HG03060 (cell line): ENCODE measurements at regions not wholly inside any gene's neighbourhood (a gene's known extent, or its start where the extent isn't known, plus 50 kb on each side); places are given as distances from the start of the nearest gene placed in this dataset.
"Not testable (repeated sequence)": the region's sequence is repeated elsewhere in the genome, so short reads cannot be mapped to it uniquely, and the experiment has no call there.

Source experiments
- ATAC-seq: cut with Tn5 transposase; IDR thresholded peaks from one replicate; pipeline ENCODE4 v1.9.1; 2021; ENCODE audit warnings: low read depth, moderate number of reproducible peaks; ENCODE audit not compliant: unreplicated experiment

GRCh38 chr6:82118150-82118562 lies 129.4 kb downstream of the IBTK start:
- ATAC-seq, result no peak

- no peak for ATAC-seq
Measured at GRCh38 chr6:82114748-82115147, 132.8 kb downstream of the IBTK start.

GRCh38 chr6:82113231-82113630 lies 134.3 kb downstream of the IBTK start:
- ATAC-seq, result no peak

GRCh38 chr6:82111818-82112217 lies 135.7 kb downstream of the IBTK start:
- no peak for ATAC-seq

- no peak for ATAC-seq
Measured at GRCh38 chr6:82111114-82111513, 136.4 kb downstream of the IBTK start.

- ATAC-seq, result not testable (repeated sequence)
Measured at GRCh38 chr6:82103171-82103570, 144.4 kb downstream of the IBTK start.

GRCh38 chr6:82101374-82102114 lies 146.0 kb downstream of the IBTK start:
- not testable (repeated sequence) for ATAC-seq

GRCh38 chr6:82100763-82101162 lies 146.8 kb downstream of the IBTK start:
- not testable (repeated sequence) for ATAC-seq

GRCh38 chr6:82097676-82098075 lies 149.9 kb downstream of the IBTK start:
- ATAC-seq, result no peak

- ATAC-seq, result no peak
Measured at GRCh38 chr6:82095091-82095490, 152.5 kb downstream of the IBTK start.

- ATAC-seq, result no peak
Measured at GRCh38 chr6:82094166-82094806, 153.3 kb downstream of the IBTK start.

- no peak for ATAC-seq
Measured at GRCh38 chr6:82088978-82089771, 158.4 kb downstream of the IBTK start.

- ATAC-seq, result no peak
Measured at GRCh38 chr6:82086944-82087343, 160.6 kb downstream of the IBTK start.

- no peak for ATAC-seq
Measured at GRCh38 chr6:82085701-82086100, 161.8 kb downstream of the IBTK start.

GRCh38 chr6:82084324-82084920 lies 163.1 kb downstream of the IBTK start:
- no peak for ATAC-seq

- no peak for ATAC-seq
Measured at GRCh38 chr6:82083646-82084045, 163.9 kb downstream of the IBTK start.

- no peak for ATAC-seq
Measured at GRCh38 chr6:82080767-82081166, 166.8 kb downstream of the IBTK start.

- no peak for ATAC-seq
Measured at GRCh38 chr6:82078286-82078908, 169.1 kb downstream of the IBTK start.

- ATAC-seq, result no peak
Measured at GRCh38 chr6:82076916-82077315, 170.6 kb downstream of the IBTK start.

GRCh38 chr6:82074556-82074955 lies 173.0 kb downstream of the IBTK start:
- no peak for ATAC-seq

GRCh38 chr6:82073484-82073883 lies 174.1 kb downstream of the IBTK start:
- no peak for ATAC-seq
